Dendritic cell treated with granulocyte-macrophage colony-stimulating factor and Interleukin-4, amounts not matched to agents 40 ng/mL and 50 ng/mL, for 4 days (primary cell): ENCODE measurements at regions not wholly inside any gene's neighbourhood (a gene's known extent, or its start where the extent isn't known, plus 50 kb on each side); places are given as distances from the start of the nearest gene placed in this dataset.

Source experiments
- H3K27ac Mint-ChIP-seq: one replicate; pipeline ENCODE4 v1.8.0; 2022; ENCODE audit warnings: mild to moderate bottlenecking, mixed read lengths
- H3K27me3 Mint-ChIP-seq: one replicate; pipeline ENCODE4 v1.8.0; 2022; ENCODE audit warnings: mild to moderate bottlenecking, mixed read lengths
- H3K36me3 Mint-ChIP-seq: one replicate; pipeline ENCODE4 v1.8.0; 2022; ENCODE audit warnings: low read depth, mixed read lengths
- H3K4me1 Mint-ChIP-seq: one replicate; pipeline ENCODE4 v1.8.0; 2022; ENCODE audit warnings: low read depth, mixed read lengths
- H3K4me3 Mint-ChIP-seq: one replicate; pipeline ENCODE4 v1.8.0; 2022; ENCODE audit warnings: mild to moderate bottlenecking, moderate library complexity, mixed read lengths
- H3K9me3 Mint-ChIP-seq: one replicate; pipeline ENCODE4 v1.8.0; 2022; ENCODE audit warnings: mixed read lengths
- intact Hi-C: fragments of 100-400 bp; cut with micrococcal nuclease; formaldehyde crosslinking; loops from one replicate; pipeline ENCODE4 v1.15.0; 2022

- Mint-ChIP-seq H3K27ac (no peak overlapping the region), H3K27me3 (no peaks in the 10 kb centered on the region), H3K4me3 (no peak overlapping the region), H3K9me3 (no peaks in the 10 kb centered on the region), H3K36me3 (no peaks in the 10 kb centered on the region), H3K4me1 (peaks cover 3% of the 10 kb centered on the region)
- intact Hi-C loops: no loop called here
Measured at GRCh38 chr9:13971966-13972655, 341.8 kb downstream of the NFIB start.

GRCh38 chr9:13971415-13971814 lies 342.5 kb downstream of the NFIB start:
- Mint-ChIP-seq H3K36me3 (no peaks in the 10 kb centered on the region), H3K27ac (no peak overlapping the region), H3K9me3 (no peaks in the 10 kb centered on the region), H3K4me1 (peaks cover 3% of the 10 kb centered on the region), H3K27me3 (no peaks in the 10 kb centered on the region), H3K4me3 (no peak overlapping the region)
- intact Hi-C loops: no loop called here

- H3K9me3 Mint-ChIP-seq: no peaks in the 10 kb centered on the region
- H3K27ac Mint-ChIP-seq: no peak overlapping the region
- peaks cover 3% of the 10 kb centered on the region for H3K4me1 Mint-ChIP-seq
- H3K36me3 Mint-ChIP-seq: no peaks in the 10 kb centered on the region
- H3K4me3 Mint-ChIP-seq: no peak overlapping the region
- intact Hi-C loops: no loop called here
- no peaks in the 10 kb centered on the region for H3K27me3 Mint-ChIP-seq
Measured at GRCh38 chr9:13970426-13970825, 343.5 kb downstream of the NFIB start.

GRCh38 chr9:13970018-13970417 lies 343.9 kb downstream of the NFIB start:
- H3K27ac Mint-ChIP-seq: no peak overlapping the region

GRCh38 chr9:13967438-13967837 lies 346.5 kb downstream of the NFIB start:
- H3K36me3 Mint-ChIP-seq: no peaks in the 10 kb centered on the region
- H3K9me3 Mint-ChIP-seq: no peaks in the 10 kb centered on the region
- no peak overlapping the region for H3K27ac Mint-ChIP-seq
- H3K4me3 Mint-ChIP-seq: no peak overlapping the region
- intact Hi-C loops: no loop called here
- H3K27me3 Mint-ChIP-seq: no peaks in the 10 kb centered on the region
- peaks cover 3% of the 10 kb centered on the region for H3K4me1 Mint-ChIP-seq

More at GRCh38 chr9:13970018-13970417, 343.9 kb downstream of the NFIB start:
- Mint-ChIP-seq H3K36me3 (no peaks in the 10 kb centered on the region), H3K9me3 (no peaks in the 10 kb centered on the region), H3K4me1 (peaks cover 3% of the 10 kb centered on the region), H3K27me3 (no peaks in the 10 kb centered on the region), H3K4me3 (no peak overlapping the region)
- intact Hi-C loops: no loop called here

- peaks cover 3% of the 10 kb centered on the region for H3K4me1 Mint-ChIP-seq
- H3K4me3 Mint-ChIP-seq: no peak overlapping the region
- H3K9me3 Mint-ChIP-seq: no peaks in the 10 kb centered on the region
- intact Hi-C loops: no loop called here
- no peaks in the 10 kb centered on the region for H3K27me3 Mint-ChIP-seq
- no peak overlapping the region for H3K27ac Mint-ChIP-seq
- no peaks in the 10 kb centered on the region for H3K36me3 Mint-ChIP-seq
Measured at GRCh38 chr9:13967011-13967410, 346.9 kb downstream of the NFIB start.

- Mint-ChIP-seq H3K27ac (no peak overlapping the region), H3K4me3 (no peak overlapping the region), H3K36me3 (no peaks in the 10 kb centered on the region), H3K4me1 (peaks cover 3% of the 10 kb centered on the region), H3K27me3 (no peaks in the 10 kb centered on the region), H3K9me3 (no peaks in the 10 kb centered on the region)
- intact Hi-C loops: no loop called here
Measured at GRCh38 chr9:13963005-13963653, 350.8 kb downstream of the NFIB start.

GRCh38 chr9:13962006-13962405 lies 351.9 kb downstream of the NFIB start:
- Mint-ChIP-seq H3K27me3 (no peaks in the 10 kb centered on the region), H3K4me1 (no peaks in the 10 kb centered on the region), H3K4me3 (no peak overlapping the region), H3K9me3 (no peaks in the 10 kb centered on the region), H3K27ac (no peak overlapping the region), H3K36me3 (no peaks in the 10 kb centered on the region)
- intact Hi-C loops: no loop called here

GRCh38 chr9:13960011-13960765 lies 353.8 kb downstream of the NFIB start:
- H3K27me3 Mint-ChIP-seq: no peaks in the 10 kb centered on the region
- intact Hi-C loops: no loop called here
- no peak overlapping the region for H3K27ac Mint-ChIP-seq
- no peaks in the 10 kb centered on the region for H3K9me3 Mint-ChIP-seq
- no peaks in the 10 kb centered on the region for H3K36me3 Mint-ChIP-seq
- H3K4me3 Mint-ChIP-seq: no peak overlapping the region
- H3K4me1 Mint-ChIP-seq: no peaks in the 10 kb centered on the region

- Mint-ChIP-seq H3K27me3 (no peaks in the 10 kb centered on the region), H3K4me3 (no peak overlapping the region), H3K36me3 (no peaks in the 10 kb centered on the region), H3K4me1 (no peaks in the 10 kb centered on the region), H3K9me3 (no peaks in the 10 kb centered on the region), H3K27ac (no peak overlapping the region)
- intact Hi-C loops: no loop called here
Measured at GRCh38 chr9:13958672-13959071, 355.3 kb downstream of the NFIB start.

- intact Hi-C loops: no loop called here
- Mint-ChIP-seq H3K27ac (no peak overlapping the region), H3K4me1 (no peaks in the 10 kb centered on the region), H3K9me3 (no peaks in the 10 kb centered on the region), H3K4me3 (no peak overlapping the region), H3K36me3 (no peaks in the 10 kb centered on the region), H3K27me3 (no peaks in the 10 kb centered on the region)
Measured at GRCh38 chr9:13957089-13957488, 356.9 kb downstream of the NFIB start.

- Mint-ChIP-seq H3K4me1 (no peaks in the 10 kb centered on the region), H3K9me3 (no peaks in the 10 kb centered on the region), H3K27me3 (no peaks in the 10 kb centered on the region), H3K27ac (no peak overlapping the region), H3K4me3 (no peak overlapping the region), H3K36me3 (no peaks in the 10 kb centered on the region)
- intact Hi-C loops: no loop called here
Measured at GRCh38 chr9:13956107-13956506, 357.8 kb downstream of the NFIB start.

- H3K27me3 Mint-ChIP-seq: no peaks in the 10 kb centered on the region
- no peak overlapping the region for H3K4me3 Mint-ChIP-seq
- no peaks in the 10 kb centered on the region for H3K36me3 Mint-ChIP-seq
- H3K27ac Mint-ChIP-seq: no peak overlapping the region
- H3K9me3 Mint-ChIP-seq: no peaks in the 10 kb centered on the region
- H3K4me1 Mint-ChIP-seq: no peaks in the 10 kb centered on the region
- intact Hi-C loops: no loop called here
Measured at GRCh38 chr9:13952906-13953305, 361.0 kb downstream of the NFIB start.

- no peaks in the 10 kb centered on the region for H3K4me1 Mint-ChIP-seq
- no peak overlapping the region for H3K27ac Mint-ChIP-seq
- no peaks in the 10 kb centered on the region for H3K27me3 Mint-ChIP-seq
- intact Hi-C loops: no loop called here
- no peaks in the 10 kb centered on the region for H3K36me3 Mint-ChIP-seq
- no peaks in the 10 kb centered on the region for H3K9me3 Mint-ChIP-seq
- no peak overlapping the region for H3K4me3 Mint-ChIP-seq
Measured at GRCh38 chr9:13948037-13948436, 365.9 kb downstream of the NFIB start.
